OCI-LY7 (cell line): ENCODE measurements at regions not wholly inside any gene's neighbourhood (a gene's known extent, or its start where the extent isn't known, plus 50 kb on each side); places are given as distances from the start of the nearest gene placed in this dataset.

Source experiments
- BruUV-seq: library from RNA; stranded (reverse); fragments of 400-500 nt; replicated peaks from 2 replicates; lab custom pipeline; 2021; lab: Mats Ljungman, UMichigan
- CTCF ChIA-PET: fragments of 300-600 bp; sonication (Branson Sonifier 250); formaldehyde crosslinking; loops from one replicate; lab custom pipeline; 2022; ENCODE audit warnings: antibody characterized with exemption; ENCODE audit not compliant: unreplicated experiment; lab: Charles Lee
- POLR2A ChIA-PET: fragments of 300-600 bp; sonication (Branson Sonifier 250); formaldehyde crosslinking; loops from one replicate; lab custom pipeline; 2022; ENCODE audit warnings: antibody characterized with exemption; lab: Charles Lee
- DNase-seq: peaks from one replicate; pipeline ENCODE4 v3.0.0-alpha.2; 2015; ENCODE audit warnings: low spot score
- H2AFZ ChIP-seq: fragments of 200-600 bp; sonication (generic), shearing (Covaris generic); 2 replicates; pipeline ENCODE4 v1.6.1; 2014; ENCODE audit warnings: mild to moderate bottlenecking, antibody characterized with exemption, low read length, moderate library complexity
- H3K27ac ChIP-seq: fragments of 200-600 bp; sonication (generic); 2 replicates; pipeline ENCODE4 v1.5.1; 2014; ENCODE audit warnings: mixed run types, low read depth, mild to moderate bottlenecking, moderate library complexity, low read length, inconsistent platforms; ENCODE audit not compliant: poor library complexity, severe bottlenecking
- H3K36me3 ChIP-seq: fragments of 200-600 bp; sonication (generic); 2 replicates; pipeline ENCODE4 v1.6.1; 2014; ENCODE audit warnings: mild to moderate bottlenecking, antibody characterized with exemption, low read length, moderate library complexity, mixed read lengths; ENCODE audit not compliant: insufficient read depth
- H3K4me1 ChIP-seq: fragments of 200-600 bp; sonication (generic); 2 replicates; pipeline ENCODE4 v1.5.1; 2014; ENCODE audit warnings: mild to moderate bottlenecking, low read length; ENCODE audit not compliant: insufficient read depth, poor library complexity, severe bottlenecking
- H3K4me2 ChIP-seq: fragments of 200-600 bp; sonication (generic); 2 replicates; pipeline ENCODE4 v1.6.1; 2014; ENCODE audit warnings: mild to moderate bottlenecking, low read length
- H3K4me3 ChIP-seq: fragments of 200-600 bp; sonication (generic); 2 replicates; pipeline ENCODE4 v1.5.1; 2014; ENCODE audit warnings: mild to moderate bottlenecking, low read depth, low read length; ENCODE audit not compliant: poor library complexity, severe bottlenecking
- H3K79me2 ChIP-seq: fragments of 200-600 bp; sonication (generic); 2 replicates; pipeline ENCODE4 v1.6.1; 2016; ENCODE audit warnings: low read depth, mild to moderate bottlenecking, low read length, moderate library complexity, mixed read lengths; ENCODE audit not compliant: insufficient read depth
- H3K9me2 ChIP-seq: fragments of 200-600 bp; sonication (generic); 2 replicates; pipeline ENCODE4 v1.6.1; 2016; ENCODE audit warnings: mild to moderate bottlenecking, low read length, mixed read lengths; ENCODE audit not compliant: insufficient read depth
- H3K9me3 ChIP-seq: fragments of 200-600 bp; sonication (generic); 2 replicates; pipeline ENCODE4 v1.6.1; 2014; ENCODE audit warnings: mild to moderate bottlenecking, mixed run types, low read length, mixed read lengths
- H4K20me1 ChIP-seq: fragments of 200-600 bp; sonication (generic); 2 replicates; pipeline ENCODE4 v1.6.1; 2014; ENCODE audit warnings: mild to moderate bottlenecking, antibody characterized with exemption, low read length, moderate library complexity, mixed read lengths; ENCODE audit not compliant: insufficient read depth
- EZH2phosphoT487 ChIP-seq: fragments of 200-600 bp; sonication (generic); IDR thresholded peaks from 2 replicates; pipeline ENCODE4 v1.6.1; 2018; ENCODE audit warnings: low read depth, borderline replicate concordance, mild to moderate bottlenecking, mixed run types, antibody characterized with exemption, low read length, moderate library complexity, mixed read lengths
- intact Hi-C: fragments of 100-400 bp; cut with micrococcal nuclease; formaldehyde crosslinking; loops from one replicate; pipeline ENCODE4 v1.10.0; 2022; ENCODE audit not compliant: unreplicated experiment
- TF ChIP-seq, protein P1 (sequence below): fragments of 200-600 bp; sonication (generic); conservative IDR thresholded peaks from 2 replicates; pipeline ENCODE4 v1.5.1; 2014; ENCODE audit warnings: mild to moderate bottlenecking, antibody characterized with exemption, low read length, moderate library complexity, mixed read lengths

DNA sequence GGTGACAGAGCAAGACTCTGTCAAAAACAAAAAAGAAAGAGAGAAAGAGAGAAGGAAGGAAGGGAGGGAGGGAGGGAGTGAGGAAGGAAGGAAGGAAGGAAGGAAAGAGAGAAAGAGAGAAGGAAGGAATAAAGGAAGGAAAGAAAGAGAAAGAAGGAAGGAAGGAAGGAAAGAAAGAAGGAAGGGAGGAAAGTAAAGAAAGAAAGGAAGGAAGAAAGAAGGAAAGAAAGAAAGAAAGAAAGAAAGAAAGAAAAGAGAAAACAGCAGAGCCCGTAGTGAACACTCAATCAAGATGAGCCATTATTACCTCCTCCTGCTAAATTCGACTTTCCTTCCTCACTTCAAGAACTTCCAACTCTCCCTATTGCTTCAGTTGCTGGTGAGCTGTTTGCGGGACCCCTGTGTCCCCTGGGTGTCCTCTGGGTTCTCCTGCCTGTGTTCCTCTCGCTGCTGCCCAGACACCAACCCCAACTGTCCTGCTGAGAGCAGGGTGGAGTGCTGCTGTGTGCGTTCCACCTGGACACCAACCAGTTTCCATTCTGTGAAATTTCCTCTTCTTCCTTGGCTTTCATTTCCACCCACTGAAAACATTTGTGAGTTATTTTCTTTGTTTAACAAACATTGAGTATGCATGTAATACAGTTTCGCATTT, 266.4 kb downstream of the FAM43A start:
- DNase-seq = no peak
- Histone ChIP-seq H3K79me2 (no peaks in the 10 kb centered on the region), H3K9me3 (no peaks in the 10 kb centered on the region), H3K9me2 (no peaks in the 10 kb centered on the region), H4K20me1 (no peaks in the 10 kb centered on the region), H3K4me2 (no peak overlapping the region), H3K27ac (no peak overlapping the region), H3K36me3 (no peaks in the 10 kb centered on the region), H3K4me1 (no peaks in the 10 kb centered on the region), H3K4me3 (no peak overlapping the region), H2AFZ (no peak overlapping the region)
- intact Hi-C loops = no loop called here
- no TSS peak for BruUV-seq
- ChIA-PET POLR2A (no interaction called here), CTCF (no interaction called here)
- TF ChIP-seq, protein P1, sequence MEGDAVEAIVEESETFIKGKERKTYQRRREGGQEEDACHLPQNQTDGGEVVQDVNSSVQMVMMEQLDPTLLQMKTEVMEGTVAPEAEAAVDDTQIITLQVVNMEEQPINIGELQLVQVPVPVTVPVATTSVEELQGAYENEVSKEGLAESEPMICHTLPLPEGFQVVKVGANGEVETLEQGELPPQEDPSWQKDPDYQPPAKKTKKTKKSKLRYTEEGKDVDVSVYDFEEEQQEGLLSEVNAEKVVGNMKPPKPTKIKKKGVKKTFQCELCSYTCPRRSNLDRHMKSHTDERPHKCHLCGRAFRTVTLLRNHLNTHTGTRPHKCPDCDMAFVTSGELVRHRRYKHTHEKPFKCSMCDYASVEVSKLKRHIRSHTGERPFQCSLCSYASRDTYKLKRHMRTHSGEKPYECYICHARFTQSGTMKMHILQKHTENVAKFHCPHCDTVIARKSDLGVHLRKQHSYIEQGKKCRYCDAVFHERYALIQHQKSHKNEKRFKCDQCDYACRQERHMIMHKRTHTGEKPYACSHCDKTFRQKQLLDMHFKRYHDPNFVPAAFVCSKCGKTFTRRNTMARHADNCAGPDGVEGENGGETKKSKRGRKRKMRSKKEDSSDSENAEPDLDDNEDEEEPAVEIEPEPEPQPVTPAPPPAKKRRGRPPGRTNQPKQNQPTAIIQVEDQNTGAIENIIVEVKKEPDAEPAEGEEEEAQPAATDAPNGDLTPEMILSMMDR = no peak
- no peak for TF ChIP-seq EZH2phosphoT487

DNA sequence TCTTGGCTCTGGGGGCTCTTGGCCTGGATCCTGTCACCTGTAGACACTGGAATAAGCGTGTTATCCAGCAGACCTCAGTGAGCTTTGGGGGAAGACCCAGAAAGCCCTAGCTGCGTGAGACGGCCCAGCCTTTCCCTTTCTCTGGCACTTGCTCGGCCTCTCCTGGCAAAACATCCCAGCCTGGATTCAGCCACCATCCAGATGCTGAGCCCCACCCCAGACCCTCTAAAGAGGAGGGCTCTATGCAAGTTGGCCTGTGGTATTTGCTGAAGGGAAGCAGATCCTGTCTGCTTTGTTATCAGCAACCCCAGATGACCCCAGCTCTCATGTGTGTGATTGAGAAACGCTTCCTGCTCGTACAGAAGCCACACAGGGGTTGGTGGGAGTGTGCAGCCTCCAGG, 267.2 kb downstream of the FAM43A start:
- no peaks in the 10 kb centered on the region for H3K79me2 ChIP-seq
- no peak overlapping the region for H3K27ac ChIP-seq
- H4K20me1 ChIP-seq = no peaks in the 10 kb centered on the region
- BruUV-seq = no TSS peak
- no peaks in the 10 kb centered on the region for H3K36me3 ChIP-seq
- ChIA-PET POLR2A (interaction anchor here (0.8 kb wide), 1 partner anchor 20 kb away, joined by 3 read pairs; no protein-coding TSS in a partner anchor), CTCF (interaction anchor here (0.7 kb wide), 1 partner anchor 270 kb away, joined by 3 read pairs; no protein-coding TSS in a partner anchor)
- H3K4me1 ChIP-seq = no peaks in the 10 kb centered on the region
- intact Hi-C loops = no loop called here
- no peak for TF ChIP-seq EZH2phosphoT487
- TF ChIP-seq, protein P1 = no peak
- H3K9me2 ChIP-seq = no peaks in the 10 kb centered on the region
- no peak overlapping the region for H3K4me3 ChIP-seq
- DNase-seq = no peak
- H3K9me3 ChIP-seq = no peaks in the 10 kb centered on the region
- no peak overlapping the region for H3K4me2 ChIP-seq
- no peak overlapping the region for H2AFZ ChIP-seq

DNA sequence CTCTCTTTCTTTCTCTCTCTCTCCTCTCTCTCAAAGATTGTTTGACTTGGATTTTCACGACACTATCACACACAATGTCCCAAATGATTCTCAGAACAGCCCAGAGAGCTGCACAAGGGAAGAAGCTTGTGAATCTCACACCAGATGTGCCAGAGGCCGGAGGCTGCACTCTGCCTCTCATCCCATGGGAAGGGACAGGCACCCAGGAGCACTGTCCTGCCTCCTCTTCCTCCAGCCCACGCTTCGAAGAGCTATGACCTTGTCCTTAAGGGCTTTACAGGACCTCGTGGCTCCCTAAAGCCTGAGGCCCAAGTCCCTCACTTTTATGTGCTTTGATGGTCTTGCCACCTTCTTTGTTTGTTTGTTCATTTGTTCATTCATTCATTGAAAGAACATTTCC, 267.6 kb downstream of the FAM43A start:
- no peak overlapping the region for H2AFZ ChIP-seq
- no peaks in the 10 kb centered on the region for H3K4me1 ChIP-seq
- no peaks in the 10 kb centered on the region for H3K9me2 ChIP-seq
- ChIA-PET CTCF (interaction anchor here (0.7 kb wide), 1 partner anchor 270 kb away, joined by 3 read pairs; no protein-coding TSS in a partner anchor), POLR2A (interaction anchor here (0.8 kb wide), 1 partner anchor 19 kb away, joined by 3 read pairs; no protein-coding TSS in a partner anchor)
- no peaks in the 10 kb centered on the region for H4K20me1 ChIP-seq
- no peak overlapping the region for H3K4me3 ChIP-seq
- H3K27ac ChIP-seq = no peak overlapping the region
- H3K4me2 ChIP-seq = no peak overlapping the region
- H3K79me2 ChIP-seq = no peaks in the 10 kb centered on the region
- intact Hi-C loops = no loop called here
- DNase-seq = no peak
- H3K9me3 ChIP-seq = no peaks in the 10 kb centered on the region
- BruUV-seq = no TSS peak
- no peaks in the 10 kb centered on the region for H3K36me3 ChIP-seq
- TF ChIP-seq, protein P1 = no peak
- TF ChIP-seq EZH2phosphoT487 = no peak
